ENCODE measurements at regions not wholly inside any gene's neighbourhood (a gene's known extent, or its start where the extent isn't known, plus 50 kb on each side); places are given as distances from the start of the nearest gene placed in this dataset.

GRCh38 chr3:187913617-187914033 is 168.4 kb upstream of the BCL6 start:
- H3K27me3 ChIP-seq (ENCODE audit: insufficient read depth, poor library complexity, severe bottlenecking): no peaks in the 10 kb centered on the region
- no peak overlapping the region for H3K4me3 ChIP-seq (ENCODE audit: severe bottlenecking)
- DNase-seq (ENCODE audit: low spot score): no peak
- peak; percentile 93 for ATAC-seq (ENCODE audit: low read depth)
- H3K4me1 ChIP-seq (ENCODE audit: insufficient read depth, poor library complexity, severe bottlenecking): peaks cover 13% of the 10 kb centered on the region
- H3K36me3 ChIP-seq (ENCODE audit: low read depth): no peaks in the 10 kb centered on the region
- H3K27ac ChIP-seq (ENCODE audit: poor library complexity, severe bottlenecking): peak overlapping the region; percentile 23
- no peaks in the 10 kb centered on the region for H3K9me3 ChIP-seq (ENCODE audit: severe bottlenecking)
- TF ChIP-seq CTCF (IDR thresholded peaks at IDR 0.05; ENCODE audit: poor library complexity, severe bottlenecking): no peak

GRCh38 chr3:187914231-187914630 is 169.0 kb upstream of the BCL6 start:
- DNase-seq (ENCODE audit: low spot score) (no peak), ATAC-seq (ENCODE audit: low read depth) (peak; percentile 34; the same call in 2 of the 3 replicates)
- H3K9me3 ChIP-seq (ENCODE audit: severe bottlenecking): no peaks in the 10 kb centered on the region
- H3K27me3 ChIP-seq (ENCODE audit: insufficient read depth, poor library complexity, severe bottlenecking): no peaks in the 10 kb centered on the region
- peak overlapping the region; percentile 23 for H3K27ac ChIP-seq (ENCODE audit: poor library complexity, severe bottlenecking)
- H3K4me1 ChIP-seq (ENCODE audit: insufficient read depth, poor library complexity, severe bottlenecking): peaks cover 13% of the 10 kb centered on the region
- H3K4me3 ChIP-seq (ENCODE audit: severe bottlenecking): no peak overlapping the region
- H3K36me3 ChIP-seq (ENCODE audit: low read depth): no peaks in the 10 kb centered on the region
- TF ChIP-seq CTCF (IDR thresholded peaks at IDR 0.05; ENCODE audit: poor library complexity, severe bottlenecking): no peak

GRCh38 chr3:187916072-187916471 is 170.8 kb upstream of the BCL6 start:
- H3K27me3 ChIP-seq (ENCODE audit: insufficient read depth, poor library complexity, severe bottlenecking): no peaks in the 10 kb centered on the region
- H3K27ac ChIP-seq (ENCODE audit: poor library complexity, severe bottlenecking): no peak overlapping the region
- no peak overlapping the region for H3K4me3 ChIP-seq (ENCODE audit: severe bottlenecking)
- no peak for DNase-seq (ENCODE audit: low spot score)
- no peaks in the 10 kb centered on the region for H3K9me3 ChIP-seq (ENCODE audit: severe bottlenecking)
- no peak for ATAC-seq (ENCODE audit: low read depth)
- peaks cover 17% of the 10 kb centered on the region for H3K4me1 ChIP-seq (ENCODE audit: insufficient read depth, poor library complexity, severe bottlenecking)
- no peaks in the 10 kb centered on the region for H3K36me3 ChIP-seq (ENCODE audit: low read depth)
- no peak for TF ChIP-seq CTCF (IDR thresholded peaks at IDR 0.05; ENCODE audit: poor library complexity, severe bottlenecking)

- H3K36me3 ChIP-seq (ENCODE audit: low read depth): no peaks in the 10 kb centered on the region
- TF ChIP-seq CTCF (IDR thresholded peaks at IDR 0.05; ENCODE audit: poor library complexity, severe bottlenecking): no peak
- H3K27me3 ChIP-seq (ENCODE audit: insufficient read depth, poor library complexity, severe bottlenecking): no peaks in the 10 kb centered on the region
- peaks cover 17% of the 10 kb centered on the region for H3K4me1 ChIP-seq (ENCODE audit: insufficient read depth, poor library complexity, severe bottlenecking)
- DNase-seq (ENCODE audit: low spot score) (no peak), ATAC-seq (ENCODE audit: low read depth) (no peak)
- H3K27ac ChIP-seq (ENCODE audit: poor library complexity, severe bottlenecking): no peak overlapping the region
- no peak overlapping the region for H3K4me3 ChIP-seq (ENCODE audit: severe bottlenecking)
- no peaks in the 10 kb centered on the region for H3K9me3 ChIP-seq (ENCODE audit: severe bottlenecking)
These were observed 172.9 kb upstream of the BCL6 start for GRCh38 chr3:187918081-187918644.

- DNase-seq (ENCODE audit: low spot score): no peak
- H3K27ac ChIP-seq (ENCODE audit: poor library complexity, severe bottlenecking): no peak overlapping the region
- H3K36me3 ChIP-seq (ENCODE audit: low read depth): no peaks in the 10 kb centered on the region
- H3K4me3 ChIP-seq (ENCODE audit: severe bottlenecking): no peak overlapping the region
- no peak for TF ChIP-seq CTCF (IDR thresholded peaks at IDR 0.05; ENCODE audit: poor library complexity, severe bottlenecking)
- peaks cover 11% of the 10 kb centered on the region for H3K4me1 ChIP-seq (ENCODE audit: insufficient read depth, poor library complexity, severe bottlenecking)
- H3K9me3 ChIP-seq (ENCODE audit: severe bottlenecking): no peaks in the 10 kb centered on the region
- H3K27me3 ChIP-seq (ENCODE audit: insufficient read depth, poor library complexity, severe bottlenecking): no peaks in the 10 kb centered on the region
- ATAC-seq (ENCODE audit: low read depth): no peak
These were observed 173.8 kb upstream of the BCL6 start for GRCh38 chr3:187919048-187919447.

Data from RWPE2 (cell line).